ENCODE measurements at regions not wholly inside any gene's neighbourhood (a gene's known extent, or its start where the extent isn't known, plus 50 kb on each side); places are given as distances from the start of the nearest gene placed in this dataset.

DNA sequence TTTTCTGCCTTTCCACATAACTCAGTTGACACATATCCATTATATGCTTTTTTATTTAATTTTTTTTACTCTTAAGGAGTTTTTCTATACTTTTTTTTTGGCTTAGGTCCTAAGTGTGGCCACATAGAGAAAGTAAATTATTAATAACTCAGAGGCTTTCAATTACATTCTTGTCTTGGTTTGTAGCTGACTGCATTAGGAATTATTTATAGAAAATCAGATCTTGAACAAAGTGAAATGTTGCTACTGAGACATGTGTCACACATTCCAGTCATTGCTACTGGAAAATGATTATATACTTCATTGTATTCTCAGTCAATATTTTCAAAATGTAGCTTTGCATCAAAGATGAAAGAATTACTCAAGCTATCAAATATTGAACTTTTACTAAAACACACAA is 1277.9 kb downstream of the CDY2B start:
- no peaks in the 10 kb centered on the region for H3K27me3 ChIP-seq (replicated peaks; ENCODE audit: insufficient read depth)
- no peak overlapping the region for H3K4me3 ChIP-seq
- H3K36me3 ChIP-seq, result no peaks in the 10 kb centered on the region
- no peaks in the 10 kb centered on the region for H3K9me3 ChIP-seq
- intact Hi-C loops (cut with DNase I), result no loop called here
- no peak for DNase-seq (ENCODE audit: low spot score)
- TF ChIP-seq POLR2AphosphoS5 (IDR thresholded peaks at IDR 0.05) (no peak), CTCF (IDR thresholded peaks at IDR 0.05) (no peak), POLR2A (IDR thresholded peaks at IDR 0.05) (no peak)
- no peaks in the 10 kb centered on the region for H3K4me1 ChIP-seq (replicated peaks)
- H3K27ac ChIP-seq, result no peak overlapping the region

- H3K27ac ChIP-seq, result no peak overlapping the region
- H3K4me3 ChIP-seq, result no peak overlapping the region
- H3K36me3 ChIP-seq, result no peaks in the 10 kb centered on the region
- H3K27me3 ChIP-seq (replicated peaks; ENCODE audit: insufficient read depth), result no peaks in the 10 kb centered on the region
- TF ChIP-seq CTCF (IDR thresholded peaks at IDR 0.05), result no peak
- 89% methylated on average over 2 of the region's 2 CpGs for WGBS
- H3K9me3 ChIP-seq, result no peaks in the 10 kb centered on the region
- no peak for DNase-seq (ENCODE audit: low spot score)
- intact Hi-C loops (cut with DNase I), result no loop called here
- H3K4me1 ChIP-seq (replicated peaks), result no peaks in the 10 kb centered on the region
Observed at GRCh38 chrY:16601626-16602025, 1278.4 kb downstream of the CDY2B start.

GRCh38 chrY:16572061-16572460 is 1308.0 kb downstream of the CDY2B start:
- intact Hi-C loops (cut with DNase I), result no loop called here
- 78% methylated on average over 3 of the region's 3 CpGs for WGBS
- no peak for TF ChIP-seq POLR2A (IDR thresholded peaks at IDR 0.05)

DNA sequence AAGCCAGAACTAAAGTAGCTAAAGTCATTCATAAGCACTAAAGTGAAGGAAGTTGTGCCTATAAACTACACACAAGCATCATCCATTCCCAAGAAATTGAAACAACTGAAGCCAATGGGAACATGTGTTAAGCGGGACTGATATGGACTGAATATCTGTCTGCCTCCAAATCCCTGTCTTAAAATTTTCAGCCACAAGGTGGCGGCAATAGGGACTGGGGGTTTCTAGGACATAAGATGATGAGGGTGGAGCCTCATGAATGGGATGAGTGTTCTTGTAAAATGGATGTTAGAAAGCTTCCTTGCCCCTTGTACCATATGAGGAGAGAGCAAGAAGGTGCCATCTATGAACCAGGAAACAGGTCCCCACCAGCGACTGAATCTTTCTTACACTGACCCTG is 1317.5 kb downstream of the CDY2B start:
- TF ChIP-seq CTCF (IDR thresholded peaks at IDR 0.05) (no peak), POLR2A (IDR thresholded peaks at IDR 0.05) (no peak), POLR2AphosphoS5 (IDR thresholded peaks at IDR 0.05) (no peak)
- DNase-seq (ENCODE audit: low spot score), result no peak
- Histone ChIP-seq H3K9me3 (no peaks in the 10 kb centered on the region), H3K27me3 (replicated peaks; ENCODE audit: insufficient read depth) (no peaks in the 10 kb centered on the region), H3K36me3 (no peaks in the 10 kb centered on the region), H3K4me1 (replicated peaks) (no peaks in the 10 kb centered on the region), H3K27ac (no peak overlapping the region), H3K4me3 (no peak overlapping the region)
- WGBS, result 69% methylated on average over 3 of the region's 3 CpGs
- intact Hi-C loops (cut with DNase I), result no loop called here

More at GRCh38 chrY:16572061-16572460, 1308.0 kb downstream of the CDY2B start:
- Histone ChIP-seq H3K27ac (no peak overlapping the region), H3K4me3 (no peak overlapping the region), H3K36me3 (no peaks in the 10 kb centered on the region), H3K9me3 (no peaks in the 10 kb centered on the region), H3K27me3 (replicated peaks; ENCODE audit: insufficient read depth) (no peaks in the 10 kb centered on the region), H3K4me1 (replicated peaks) (no peaks in the 10 kb centered on the region)
- DNase-seq (ENCODE audit: low spot score), result no peak

- TF ChIP-seq POLR2AphosphoS5 (IDR thresholded peaks at IDR 0.05), result no peak
- no peak for TF ChIP-seq POLR2A (IDR thresholded peaks at IDR 0.05)
- TF ChIP-seq CTCF (IDR thresholded peaks at IDR 0.05), result no peak
- Histone ChIP-seq H3K4me1 (replicated peaks) (no peaks in the 10 kb centered on the region), H3K4me3 (no peak overlapping the region), H3K27me3 (replicated peaks; ENCODE audit: insufficient read depth) (no peaks in the 10 kb centered on the region), H3K9me3 (no peaks in the 10 kb centered on the region), H3K36me3 (no peaks in the 10 kb centered on the region), H3K27ac (no peak overlapping the region)
- DNase-seq (ENCODE audit: low spot score), result no peak
- intact Hi-C loops (cut with DNase I), result no loop called here
Observed at GRCh38 chrY:16522021-16522420, 1358.0 kb downstream of the CDY2B start.

All from prostate gland (tissue), 2 donors.